WTC11 (cell line): ENCODE measurements at regions not wholly inside any gene's neighbourhood (a gene's known extent, or its start where the extent isn't known, plus 50 kb on each side); places are given as distances from the start of the nearest gene placed in this dataset.

Experiments
- ATAC-seq: fragments of 200-7000 bp; cut with Tn5 transposase; 2 replicates; pipeline ENCODE4 v1.10.0; 2021; ENCODE audit warnings: mild to moderate bottlenecking, moderate library complexity
- CTCF ChIA-PET: fragments of 300-600 bp; sonication (Branson Sonifier 250); formaldehyde crosslinking; loops from one replicate; lab custom pipeline; 2021; ENCODE audit warnings: antibody characterized with exemption; lab: Charles Lee
- POLR2A ChIA-PET: fragments of 350-600 bp; sonication (Branson Sonifier 250); formaldehyde crosslinking; loops from one replicate; lab custom pipeline; 2021; ENCODE audit warnings: antibody characterized with exemption; lab: Charles Lee
- DNase-seq: peaks from one replicate; pipeline ENCODE4 v3.0.0; 2021; ENCODE audit warnings: low spot score
- H3K27ac Mint-ChIP-seq: 2 replicates; pipeline ENCODE4 v1.8.0; 2021; ENCODE audit warnings: mixed read lengths
- H3K27me3 Mint-ChIP-seq: 2 replicates; pipeline ENCODE4 v1.8.0; 2021; ENCODE audit warnings: low read depth, mild to moderate bottlenecking, moderate library complexity, mixed read lengths
- H3K36me3 Mint-ChIP-seq: 2 replicates; pipeline ENCODE4 v1.8.0; 2021; ENCODE audit warnings: mixed read lengths
- H3K4me1 Mint-ChIP-seq: 2 replicates; pipeline ENCODE4 v1.8.0; 2022; ENCODE audit warnings: mixed read lengths
- H3K4me3 Mint-ChIP-seq: 2 replicates; pipeline ENCODE4 v1.8.0; 2021; ENCODE audit warnings: mild to moderate bottlenecking, moderate library complexity, mixed read lengths
- H3K9me3 Mint-ChIP-seq: 2 replicates; pipeline ENCODE4 v1.8.0; 2021; ENCODE audit warnings: mixed read lengths
- ATF1 ChIP-seq: sonication (generic); formaldehyde crosslinking; IDR thresholded peaks from 2 replicates; pipeline ENCODE4 v1.8.1; 2023; ENCODE audit warnings: mild to moderate bottlenecking, moderate library complexity, missing genetic modification reagents
- CBFB ChIP-seq: sonication (generic); formaldehyde crosslinking; IDR thresholded peaks from 2 replicates; pipeline ENCODE4 v1.8.1; 2022; ENCODE audit warnings: mild to moderate bottlenecking, low read depth, missing genetic modification reagents
- CDX4 ChIP-seq: fragments of 250-450 bp; sonication (Bioruptor Pico); IDR thresholded peaks from 2 replicates; pipeline ENCODE4 v1.9.0; 2021; ENCODE audit warnings: moderate library complexity, mild to moderate bottlenecking, inconsistent platforms, borderline replicate concordance
- CTCF ChIP-seq: fragments of 200-600 bp; IDR thresholded peaks from 2 replicates; pipeline ENCODE4 v1.8.0; 2022; ENCODE audit warnings: antibody characterized with exemption
- EMX1 ChIP-seq: fragments of 250-450 bp; sonication (Bioruptor Pico); IDR thresholded peaks from 2 replicates; pipeline ENCODE4 v1.8.0; 2021; ENCODE audit warnings: mild to moderate bottlenecking
- FOXP4 ChIP-seq: sonication (generic); formaldehyde crosslinking; IDR thresholded peaks from 2 replicates; pipeline ENCODE4 v1.8.0; 2022; ENCODE audit warnings: mild to moderate bottlenecking, missing genetic modification reagents
- GABPB1 ChIP-seq: sonication (generic); formaldehyde crosslinking; IDR thresholded peaks from 2 replicates; pipeline ENCODE4 v1.8.1; 2023; ENCODE audit warnings: mild to moderate bottlenecking, missing genetic modification reagents
- HMGA2 ChIP-seq: fragments of 250-450 bp; sonication (Bioruptor Pico); IDR thresholded peaks from 2 replicates; pipeline ENCODE4 v1.4.0; 2021; ENCODE audit warnings: mild to moderate bottlenecking, moderate library complexity
- IRF1 ChIP-seq: sonication (generic); formaldehyde crosslinking; IDR thresholded peaks from 2 replicates; pipeline ENCODE4 v1.8.0; 2023; ENCODE audit warnings: missing genetic modification reagents
- JAZF1 ChIP-seq: fragments of 250-450 bp; sonication (Bioruptor Pico); IDR thresholded peaks from 2 replicates; pipeline ENCODE4 v1.9.0; 2021; ENCODE audit warnings: moderate library complexity, mild to moderate bottlenecking, inconsistent platforms
- JUN ChIP-seq: sonication (generic); formaldehyde crosslinking; IDR thresholded peaks from 2 replicates; pipeline ENCODE4 v1.8.0; 2023; ENCODE audit warnings: mild to moderate bottlenecking, missing genetic modification reagents
- MAX ChIP-seq: sonication (generic); formaldehyde crosslinking; IDR thresholded peaks from 2 replicates; pipeline ENCODE4 v1.8.0; 2022; ENCODE audit warnings: mild to moderate bottlenecking, missing genetic modification reagents
- MXD4 ChIP-seq: fragments of 250-450 bp; sonication (Bioruptor Pico); IDR thresholded peaks from 2 replicates; pipeline ENCODE4 v1.8.0; 2021; ENCODE audit warnings: mild to moderate bottlenecking, moderate library complexity, borderline replicate concordance
- NR1H2 ChIP-seq: sonication (generic); formaldehyde crosslinking; IDR thresholded peaks from 2 replicates; pipeline ENCODE4 v1.9.0; 2021; ENCODE audit warnings: mild to moderate bottlenecking, moderate library complexity, missing genetic modification reagents
- NR3C1 ChIP-seq: sonication (generic); formaldehyde crosslinking; conservative IDR thresholded peaks from 2 replicates; pipeline ENCODE4 v1.8.1; 2023; ENCODE audit warnings: low read depth, mild to moderate bottlenecking, missing genetic modification reagents
- OVOL2 ChIP-seq: fragments of 250-450 bp; sonication (Bioruptor Pico); IDR thresholded peaks from 2 replicates; pipeline ENCODE4 v1.9.0; 2021; ENCODE audit warnings: mild to moderate bottlenecking, borderline replicate concordance
- PRDM15 ChIP-seq: sonication (generic); formaldehyde crosslinking; IDR thresholded peaks from 2 replicates; pipeline ENCODE4 v1.8.0; 2022; ENCODE audit warnings: missing genetic modification reagents
- RORB ChIP-seq: fragments of 250-450 bp; sonication (Bioruptor Pico); IDR thresholded peaks from 2 replicates; pipeline ENCODE4 v1.9.0; 2021; ENCODE audit warnings: mild to moderate bottlenecking
- SMAD3 ChIP-seq: sonication (generic); formaldehyde crosslinking; IDR thresholded peaks from 2 replicates; pipeline ENCODE4 v1.8.0; 2022; ENCODE audit warnings: missing genetic modification reagents, mild to moderate bottlenecking, borderline replicate concordance
- USF2 ChIP-seq: sonication (generic); formaldehyde crosslinking; IDR thresholded peaks from 2 replicates; pipeline ENCODE4 v1.8.1; 2023; ENCODE audit warnings: mild to moderate bottlenecking, missing genetic modification reagents, moderate library complexity
- ZNF512 ChIP-seq: sonication (generic); formaldehyde crosslinking; IDR thresholded peaks from 2 replicates; pipeline ENCODE4 v1.8.1; 2022; ENCODE audit warnings: missing genetic modification reagents, borderline replicate concordance
- ZSCAN18 ChIP-seq: fragments of 250-450 bp; sonication (Bioruptor Pico); IDR thresholded peaks from 2 replicates; pipeline ENCODE4 v2.1.2; 2022; ENCODE audit warnings: mild to moderate bottlenecking, moderate library complexity

- no peak for DNase-seq
- Mint-ChIP-seq H3K36me3 (peaks cover 3% of the 10 kb centered on the region; the same call in 1 of the 2 replicates), H3K27me3 (no peaks in the 10 kb centered on the region; the same call in 1 of the 2 replicates), H3K27ac (no peak overlapping the region), H3K9me3 (peaks cover 12% of the 10 kb centered on the region), H3K4me1 (no peaks in the 10 kb centered on the region), H3K4me3 (no peak overlapping the region)
- POLR2A ChIA-PET = no interaction called here
- CTCF ChIA-PET = interaction anchor here (0.5 kb wide), 1 partner anchor 30 kb away, joined by 3 read pairs; no protein-coding TSS in a partner anchor
- ATAC-seq = no peak
- TF ChIP-seq ATF1 (CRISPR knock-in tag) (no peak), OVOL2 (CRISPR knock-in tag) (no peak), JAZF1 (no peak), MXD4 (CRISPR knock-in tag) (no peak), MAX (CRISPR knock-in tag) (no peak), RORB (CRISPR knock-in tag) (no peak), CTCF (no peak), IRF1 (CRISPR knock-in tag) (no peak), HMGA2 (CRISPR knock-in tag) (no peak), NR1H2 (CRISPR knock-in tag) (no peak), GABPB1 (CRISPR knock-in tag) (no peak), JUN (CRISPR knock-in tag) (no peak), EMX1 (CRISPR knock-in tag) (no peak), CBFB (CRISPR knock-in tag) (no peak), USF2 (no peak), CDX4 (CRISPR knock-in tag) (no peak)
These were observed 1080.5 kb upstream of the ACVR2A start for GRCh38 chr2:146764301-146764700.

GRCh38 chr2:146762786-146763185 lies 1082.0 kb upstream of the ACVR2A start:
- H3K4me1 Mint-ChIP-seq = no peaks in the 10 kb centered on the region
- no peaks in the 10 kb centered on the region; the same call in 1 of the 2 replicates for H3K27me3 Mint-ChIP-seq
- peaks cover 3% of the 10 kb centered on the region; the same call in 1 of the 2 replicates for H3K36me3 Mint-ChIP-seq
- ChIA-PET POLR2A (no interaction called here), CTCF (no interaction called here)
- H3K9me3 Mint-ChIP-seq = peaks cover 12% of the 10 kb centered on the region
- ATAC-seq (no peak), DNase-seq (no peak)
- H3K4me3 Mint-ChIP-seq = no peak overlapping the region
- no peak overlapping the region for H3K27ac Mint-ChIP-seq
- TF ChIP-seq NR3C1 (CRISPR knock-in tag) (no peak), HMGA2 (CRISPR knock-in tag) (no peak), PRDM15 (CRISPR knock-in tag) (no peak), FOXP4 (CRISPR knock-in tag) (no peak), SMAD3 (no peak), NR1H2 (CRISPR knock-in tag) (no peak), ZNF512 (CRISPR knock-in tag) (no peak), MAX (CRISPR knock-in tag) (no peak), ZSCAN18 (CRISPR knock-in tag) (no peak), CBFB (CRISPR knock-in tag) (no peak)
